ENCODE measurements at regions not wholly inside any gene's neighbourhood (a gene's known extent, or its start where the extent isn't known, plus 50 kb on each side); places are given as distances from the start of the nearest gene placed in this dataset.

- H3K27me3 ChIP-seq (replicated peaks; ENCODE audit: control insufficient read depth, insufficient read depth, low read length), result no peaks in the 10 kb centered on the region
- H3K4me3 ChIP-seq (replicated peaks; ENCODE audit: low read depth, low read length), result no peak overlapping the region
- DNase-seq (ENCODE audit: extremely low read depth, insufficient read length), result no peak
- no peak for TF ChIP-seq CTCF (IDR thresholded peaks at IDR 0.05; ENCODE audit: insufficient read depth, low read length, poor library complexity, severe bottlenecking)
- H3K36me3 ChIP-seq (ENCODE audit: control insufficient read depth, insufficient read depth, low read length), result no peaks in the 10 kb centered on the region
Observed at GRCh38 chr6:166026586-166027126, 141.0 kb downstream of the TBXT start.

- H3K27me3 ChIP-seq (replicated peaks; ENCODE audit: control insufficient read depth, insufficient read depth, low read length), result no peaks in the 10 kb centered on the region
- no peaks in the 10 kb centered on the region for H3K36me3 ChIP-seq (ENCODE audit: control insufficient read depth, insufficient read depth, low read length)
- no peak for DNase-seq (ENCODE audit: extremely low read depth, insufficient read length)
- H3K4me3 ChIP-seq (replicated peaks; ENCODE audit: low read depth, low read length), result no peak overlapping the region
- TF ChIP-seq CTCF (IDR thresholded peaks at IDR 0.05; ENCODE audit: insufficient read depth, low read length, poor library complexity, severe bottlenecking), result no peak
Observed at GRCh38 chr6:166025149-166025898, 142.3 kb downstream of the TBXT start.

GRCh38 chr6:166024252-166024651 lies 143.4 kb downstream of the TBXT start:
- Histone ChIP-seq H3K27me3 (replicated peaks; ENCODE audit: control insufficient read depth, insufficient read depth, low read length) (no peaks in the 10 kb centered on the region), H3K36me3 (ENCODE audit: control insufficient read depth, insufficient read depth, low read length) (no peaks in the 10 kb centered on the region), H3K4me3 (replicated peaks; ENCODE audit: low read depth, low read length) (no peak overlapping the region)
- no peak for DNase-seq (ENCODE audit: extremely low read depth, insufficient read length)
- no peak for TF ChIP-seq CTCF (IDR thresholded peaks at IDR 0.05; ENCODE audit: insufficient read depth, low read length, poor library complexity, severe bottlenecking)

- no peaks in the 10 kb centered on the region for H3K27me3 ChIP-seq (replicated peaks; ENCODE audit: control insufficient read depth, insufficient read depth, low read length)
- DNase-seq (ENCODE audit: extremely low read depth, insufficient read length), result no peak
- TF ChIP-seq CTCF (IDR thresholded peaks at IDR 0.05; ENCODE audit: insufficient read depth, low read length, poor library complexity, severe bottlenecking), result no peak
- no peak overlapping the region for H3K4me3 ChIP-seq (replicated peaks; ENCODE audit: low read depth, low read length)
- no peaks in the 10 kb centered on the region for H3K36me3 ChIP-seq (ENCODE audit: control insufficient read depth, insufficient read depth, low read length)
Observed at GRCh38 chr6:166023273-166023989, 144.2 kb downstream of the TBXT start.

- DNase-seq (ENCODE audit: extremely low read depth, insufficient read length), result no peak
Observed at GRCh38 chr6:166021429-166021828, 146.2 kb downstream of the TBXT start.

More at GRCh38 chr6:166021429-166021828, 146.2 kb downstream of the TBXT start:
- no peaks in the 10 kb centered on the region for H3K27me3 ChIP-seq (replicated peaks; ENCODE audit: control insufficient read depth, insufficient read depth, low read length)
- H3K4me3 ChIP-seq (replicated peaks; ENCODE audit: low read depth, low read length), result no peak overlapping the region
- no peaks in the 10 kb centered on the region for H3K36me3 ChIP-seq (ENCODE audit: control insufficient read depth, insufficient read depth, low read length)
- TF ChIP-seq CTCF (IDR thresholded peaks at IDR 0.05; ENCODE audit: insufficient read depth, low read length, poor library complexity, severe bottlenecking), result no peak
